ENCODE measurements at regions not wholly inside any gene's neighbourhood (a gene's known extent, or its start where the extent isn't known, plus 50 kb on each side); places are given as distances from the start of the nearest gene placed in this dataset.
"Not testable (repeated sequence)": the region's sequence is repeated elsewhere in the genome, so short reads cannot be mapped to it uniquely, and the experiment has no call there.

GRCh38 chr12:124702736-124703135 is 135.3 kb upstream of the NCOR2 start:
- no peaks in the 10 kb centered on the region for H3K9me3 Mint-ChIP-seq
- intact Hi-C loops (cut with micrococcal nuclease): no loop called here
- no peak overlapping the region for H3K4me3 Mint-ChIP-seq
- H3K27ac Mint-ChIP-seq: no peak overlapping the region
- ChIA-PET POLR2A (no interaction called here), CTCF (no interaction called here)
- H3K4me1 Mint-ChIP-seq (ENCODE audit: low read depth): no peaks in the 10 kb centered on the region
- DNase-seq: no peak
- H3K36me3 Mint-ChIP-seq: no peaks in the 10 kb centered on the region
- peaks cover 4% of the 10 kb centered on the region for H3K27me3 Mint-ChIP-seq

- CTCF ChIA-PET: no interaction called here
- Mint-ChIP-seq H3K4me3 (no peak overlapping the region), H3K9me3 (no peaks in the 10 kb centered on the region), H3K36me3 (no peaks in the 10 kb centered on the region), H3K27me3 (peaks cover 4% of the 10 kb centered on the region), H3K4me1 (ENCODE audit: low read depth) (no peaks in the 10 kb centered on the region), H3K27ac (no peak overlapping the region)
- POLR2A ChIA-PET: no interaction called here
- DNase-seq: no peak
- intact Hi-C loops (cut with micrococcal nuclease): no loop called here
Measured at GRCh38 chr12:124700810-124701592, 133.6 kb upstream of the NCOR2 start.

- intact Hi-C loops (cut with micrococcal nuclease): no loop called here
- H3K27me3 Mint-ChIP-seq: peaks cover 4% of the 10 kb centered on the region
- ChIA-PET CTCF (no interaction called here), POLR2A (no interaction called here)
- no peaks in the 10 kb centered on the region for H3K4me1 Mint-ChIP-seq (ENCODE audit: low read depth)
- DNase-seq: no peak
- no peaks in the 10 kb centered on the region for H3K9me3 Mint-ChIP-seq
- no peak overlapping the region for H3K27ac Mint-ChIP-seq
- no peaks in the 10 kb centered on the region for H3K36me3 Mint-ChIP-seq
- H3K4me3 Mint-ChIP-seq: no peak overlapping the region
Measured at GRCh38 chr12:124699909-124700308, 132.5 kb upstream of the NCOR2 start.

GRCh38 chr12:124698998-124699305 is 131.5 kb upstream of the NCOR2 start:
- no peak for DNase-seq
- no peak overlapping the region for H3K4me3 Mint-ChIP-seq
- POLR2A ChIA-PET: no interaction called here
- peaks cover 4% of the 10 kb centered on the region for H3K27me3 Mint-ChIP-seq
- H3K27ac Mint-ChIP-seq: no peak overlapping the region
- H3K36me3 Mint-ChIP-seq: no peaks in the 10 kb centered on the region
- intact Hi-C loops (cut with micrococcal nuclease): no loop called here
- peaks cover 8% of the 10 kb centered on the region for H3K4me1 Mint-ChIP-seq (ENCODE audit: low read depth)
- CTCF ChIA-PET: no interaction called here
- no peaks in the 10 kb centered on the region for H3K9me3 Mint-ChIP-seq

- no peak for DNase-seq
- Mint-ChIP-seq H3K4me1 (ENCODE audit: low read depth) (peaks cover 8% of the 10 kb centered on the region), H3K36me3 (no peaks in the 10 kb centered on the region), H3K27me3 (peaks cover 4% of the 10 kb centered on the region), H3K4me3 (no peak overlapping the region), H3K9me3 (peaks cover under 1% of the 10 kb centered on the region), H3K27ac (no peak overlapping the region)
- CTCF ChIA-PET: interaction anchor here (1.3 kb wide), 1 partner anchor 73 kb away, joined by 4 read pairs; no protein-coding TSS in a partner anchor
- POLR2A ChIA-PET: no interaction called here
- intact Hi-C loops (cut with micrococcal nuclease): no loop called here
Measured at GRCh38 chr12:124698211-124698997, 131.0 kb upstream of the NCOR2 start.

GRCh38 chr12:124697722-124698121 is 130.3 kb upstream of the NCOR2 start:
- POLR2A ChIA-PET; DNase-seq; intact Hi-C loops (cut with micrococcal nuclease); H3K36me3 Mint-ChIP-seq; H3K4me1 Mint-ChIP-seq (ENCODE audit: low read depth); H3K27me3 Mint-ChIP-seq; H3K9me3 Mint-ChIP-seq; H3K27ac Mint-ChIP-seq; H3K4me3 Mint-ChIP-seq: not testable (repeated sequence)
- CTCF ChIA-PET: interaction anchor here (1.3 kb wide), 1 partner anchor 74 kb away, joined by 4 read pairs; no protein-coding TSS in a partner anchor

- Mint-ChIP-seq H3K36me3 (peaks cover 3% of the 10 kb centered on the region), H3K4me3 (no peak overlapping the region), H3K27me3 (peaks cover 4% of the 10 kb centered on the region), H3K4me1 (ENCODE audit: low read depth) (peaks cover 8% of the 10 kb centered on the region), H3K27ac (no peak overlapping the region), H3K9me3 (peaks cover 15% of the 10 kb centered on the region)
- no peak for DNase-seq
- ChIA-PET POLR2A (no interaction called here), CTCF (no interaction called here)
- intact Hi-C loops (cut with micrococcal nuclease): no loop called here
Measured at GRCh38 chr12:124696693-124697476, 129.5 kb upstream of the NCOR2 start.

- intact Hi-C loops (cut with micrococcal nuclease): no loop called here
- no peak for DNase-seq
- ChIA-PET POLR2A (no interaction called here), CTCF (interaction anchor here (1.6 kb wide), 1 partner anchor 211 kb away, joined by 3 read pairs; no protein-coding TSS in a partner anchor)
- H3K4me3 Mint-ChIP-seq: no peak overlapping the region
- H3K27me3 Mint-ChIP-seq: peaks cover 4% of the 10 kb centered on the region
- H3K27ac Mint-ChIP-seq: no peak overlapping the region
- peaks cover 5% of the 10 kb centered on the region for H3K36me3 Mint-ChIP-seq
- peaks cover 8% of the 10 kb centered on the region for H3K4me1 Mint-ChIP-seq (ENCODE audit: low read depth)
- peaks cover 23% of the 10 kb centered on the region for H3K9me3 Mint-ChIP-seq
Measured at GRCh38 chr12:124695861-124696260, 128.4 kb upstream of the NCOR2 start.

GRCh38 chr12:124694846-124695497 is 127.6 kb upstream of the NCOR2 start:
- Mint-ChIP-seq H3K27ac (no peak overlapping the region), H3K27me3 (peaks cover 4% of the 10 kb centered on the region), H3K4me3 (no peak overlapping the region), H3K36me3 (peaks cover 5% of the 10 kb centered on the region), H3K4me1 (ENCODE audit: low read depth) (peaks cover 8% of the 10 kb centered on the region), H3K9me3 (peaks cover 23% of the 10 kb centered on the region)
- DNase-seq: no peak
- POLR2A ChIA-PET: no interaction called here
- intact Hi-C loops (cut with micrococcal nuclease): no loop called here
- CTCF ChIA-PET: interaction anchor here (0.9 to 1.6 kb wide), 2 partner anchors 77 to 211 kb away, joined by 3 read pairs; no protein-coding TSS in a partner anchor

GRCh38 chr12:124694250-124694649 is 126.8 kb upstream of the NCOR2 start:
- Mint-ChIP-seq H3K4me1 (ENCODE audit: low read depth) (peaks cover 8% of the 10 kb centered on the region), H3K27me3 (no peaks in the 10 kb centered on the region), H3K4me3 (no peak overlapping the region), H3K36me3 (peaks cover 5% of the 10 kb centered on the region), H3K9me3 (peaks cover 23% of the 10 kb centered on the region), H3K27ac (no peak overlapping the region)
- POLR2A ChIA-PET: no interaction called here
- intact Hi-C loops (cut with micrococcal nuclease): no loop called here
- CTCF ChIA-PET: interaction anchor here (0.9 kb wide), 1 partner anchor 78 kb away, joined by 3 read pairs; no protein-coding TSS in a partner anchor
- DNase-seq: peak; percentile 55

- H3K27ac Mint-ChIP-seq: peak overlapping the region; percentile 34
- POLR2A ChIA-PET: interaction anchor here (0.6 kb wide), 1 partner anchor 47 kb away, joined by 3 read pairs; no protein-coding TSS in a partner anchor
- peaks cover 23% of the 10 kb centered on the region for H3K9me3 Mint-ChIP-seq
- peaks cover 2% of the 10 kb centered on the region for H3K27me3 Mint-ChIP-seq
- H3K36me3 Mint-ChIP-seq: peaks cover 5% of the 10 kb centered on the region
- H3K4me1 Mint-ChIP-seq (ENCODE audit: low read depth): peaks cover 11% of the 10 kb centered on the region
- no peak overlapping the region for H3K4me3 Mint-ChIP-seq
- CTCF ChIA-PET: no interaction called here
- DNase-seq: no peak
- intact Hi-C loops (cut with micrococcal nuclease): no loop called here
Measured at GRCh38 chr12:124693111-124693723, 125.8 kb upstream of the NCOR2 start.

Data from activated CD4-positive, alpha-beta memory T cell treated with anti-CD3 and anti-CD28 coated beads for 36 hours (primary cell).